Endothelial cell of umbilical vein (primary cell): ENCODE measurements at regions not wholly inside any gene's neighbourhood (a gene's known extent, or its start where the extent isn't known, plus 50 kb on each side); places are given as distances from the start of the nearest gene placed in this dataset.

Experiments used
- BruUV-seq: library from RNA; stranded (reverse); fragments of 400-500 nt; replicated peaks from 2 replicates; lab custom pipeline; 2021; lab: Mats Ljungman, UMichigan
- CTCF ChIA-PET: fragments of 300-600, 350-600 bp; sonication (Branson Sonifier 250); formaldehyde crosslinking; loops from one replicate; lab custom pipeline; 2021; ENCODE audit warnings: antibody characterized with exemption, inconsistent platforms; lab: Charles Lee
- POLR2A ChIA-PET: fragments of 300-600, 350-600 bp; sonication (Branson Sonifier 250); formaldehyde crosslinking; loops from one replicate; lab custom pipeline; 2021; ENCODE audit warnings: antibody characterized with exemption, inconsistent platforms; lab: Charles Lee
- DNase-seq: peaks from one replicate; pipeline ENCODE4 v3.0.0-alpha.2; 2011; ENCODE audit warnings: low read depth, low spot score
- FAIRE-seq: peaks from 2 replicates; lab custom pipeline; 2011; peaks lifted over from hg19 to GRCh38; lab: Jason Lieb, UNC
- H2AFZ ChIP-seq: 2 replicates; pipeline ENCODE4 v1.6.0; 2012; ENCODE audit warnings: low read depth, low read length, control low read depth, inconsistent platforms
- H3K27ac ChIP-seq: 2 replicates; pipeline ENCODE4 v1.5.1; 2011; ENCODE audit warnings: low read depth, mild to moderate bottlenecking, control low read depth, low read length, moderate library complexity; ENCODE audit not compliant: insufficient read depth
- H3K27me3 ChIP-seq, 2 experiments: 2 replicates each; pipeline versions ENCODE4 v1.6.0 to v1.6.1; 2011; ENCODE audit warnings: low read length in 2 of 2, mixed read lengths in 1 of 2; ENCODE audit not compliant: control insufficient read depth in 2 of 2, insufficient read depth in 2 of 2
- H3K36me3 ChIP-seq, 2 experiments: 2 replicates in 1 of 2; 3 replicates in 1 of 2; pipeline ENCODE4 v1.5.1; 2011; ENCODE audit warnings: low read length in 2 of 2, mild to moderate bottlenecking in 1 of 2, moderate library complexity in 1 of 2; ENCODE audit not compliant: control insufficient read depth in 2 of 2, insufficient read depth in 2 of 2; ENCODE audit errors: extremely low read depth in 1 of 2
- H3K4me1 ChIP-seq: 3 replicates; pipeline ENCODE4 v1.5.1; 2011; ENCODE audit warnings: mild to moderate bottlenecking, low read length; ENCODE audit not compliant: control insufficient read depth, insufficient read depth; ENCODE audit errors: extremely low read depth
- H3K4me2 ChIP-seq: 2 replicates; pipeline ENCODE4 v1.6.1; 2011; ENCODE audit warnings: low read length, control low read depth, mixed read lengths; ENCODE audit not compliant: insufficient read depth
- H3K4me3 ChIP-seq, 3 experiments: fragments of 200-600 bp in 1 of 3; sonication (generic), shearing (Covaris generic) in 1 of 3; replicated peaks in 1 of 3; 2 replicates each; pipeline ENCODE4 v1.5.1; 2011 to 2016; ENCODE audit warnings: control low read depth in 3 of 3, low read length in 3 of 3, mild to moderate bottlenecking in 2 of 3, inconsistent platforms in 1 of 3, low read depth in 1 of 3, moderate library complexity in 1 of 3; ENCODE audit not compliant: insufficient read depth in 1 of 3
- H3K79me2 ChIP-seq: 2 replicates; pipeline ENCODE4 v1.6.0; 2012; ENCODE audit warnings: low read length, inconsistent platforms; ENCODE audit not compliant: control insufficient read depth, insufficient read depth
- H3K9ac ChIP-seq: replicated peaks from 2 replicates; pipeline ENCODE3; 2011; ENCODE audit warnings: low read length, control low read depth; ENCODE audit not compliant: insufficient read depth; ENCODE audit errors: extremely low read depth
- H3K9me1 ChIP-seq: replicated peaks from 3 replicates; pipeline ENCODE4 v1.6.0; 2011; ENCODE audit warnings: mild to moderate bottlenecking, low read length; ENCODE audit not compliant: control insufficient read depth, insufficient read depth; ENCODE audit errors: extremely low read depth
- H3K9me3 ChIP-seq: replicated peaks from 2 replicates; pipeline ENCODE4 v1.5.1; 2012; ENCODE audit warnings: low read length, inconsistent platforms; ENCODE audit not compliant: control insufficient read depth, insufficient read depth
- H4K20me1 ChIP-seq: replicated peaks from 2 replicates; pipeline ENCODE3; 2011; ENCODE audit warnings: mild to moderate bottlenecking, low read length; ENCODE audit not compliant: control insufficient read depth, insufficient read depth; ENCODE audit errors: extremely low read depth
- EZH2 ChIP-seq: IDR thresholded peaks from 2 replicates; pipeline ENCODE4 v1.6.1; 2012; ENCODE audit warnings: borderline replicate concordance, low read depth, mild to moderate bottlenecking, moderate library complexity, low read length, inconsistent platforms; ENCODE audit not compliant: severe bottlenecking
- FOS ChIP-seq: IDR thresholded peaks from 2 replicates; pipeline ENCODE4 v1.6.1; 2011; ENCODE audit warnings: mild to moderate bottlenecking, low read length, moderate library complexity, borderline replicate concordance; ENCODE audit not compliant: insufficient read depth
- GATA2 ChIP-seq: IDR thresholded peaks from 2 replicates; pipeline ENCODE4 v1.7.0; 2011; ENCODE audit warnings: low read depth, mild to moderate bottlenecking, moderate library complexity, mixed read lengths, low read length; ENCODE audit not compliant: insufficient read length, insufficient read depth
- JUN ChIP-seq: IDR thresholded peaks from 2 replicates; pipeline ENCODE4 v1.6.1; 2011; ENCODE audit warnings: borderline replicate concordance, low read depth; ENCODE audit not compliant: insufficient read length, insufficient read depth
- MYC ChIP-seq: IDR thresholded peaks from one replicate; pipeline ENCODE4 v1.6.1; 2011; ENCODE audit warnings: mild to moderate bottlenecking, low read depth, low read length
- POLR2A ChIP-seq: IDR thresholded peaks from 2 replicates; pipeline ENCODE4 v1.6.1; 2012; ENCODE audit warnings: low read depth, mild to moderate bottlenecking, control low read depth, low read length
- POLR2AphosphoS5 ChIP-seq: IDR thresholded peaks from 2 replicates; pipeline ENCODE4 v1.6.1; 2012; ENCODE audit warnings: low read depth, mild to moderate bottlenecking, control low read depth, low read length, moderate library complexity; ENCODE audit not compliant: insufficient read depth
- dilution Hi-C: fragments of 300-500 bp; cut with MboI; formaldehyde crosslinking; loops from one replicate; pipeline ENCODE4 v1.15.0; 2019; ENCODE audit warnings: low sequenced_read_pairs; ENCODE audit not compliant: extremely low pct_ligation_motif_present
- intact Hi-C: fragments of 100-400 bp; cut with micrococcal nuclease; formaldehyde crosslinking; loops from one replicate; pipeline ENCODE4 v1.10.0; 2022
- TF ChIP-seq, protein P1 (sequence below): IDR thresholded peaks from 2 replicates; pipeline ENCODE4 v1.6.1; 2011; ENCODE audit not compliant: insufficient read depth, insufficient read length
- TF ChIP-seq, protein P2 (sequence below), 2 donors: IDR thresholded peaks; 1 replicate in 1 of 2; 2 replicates in 1 of 2; pipeline ENCODE4 v1.5.1; 2011; ENCODE audit warnings: low read length in 2 of 2, mild to moderate bottlenecking in 2 of 2, moderate library complexity in 2 of 2, control low read depth in 1 of 2, inconsistent platforms in 1 of 2, low read depth in 1 of 2; ENCODE audit not compliant: insufficient read depth in 1 of 2; ENCODE audit errors: extremely low read depth in 1 of 2

DNA sequence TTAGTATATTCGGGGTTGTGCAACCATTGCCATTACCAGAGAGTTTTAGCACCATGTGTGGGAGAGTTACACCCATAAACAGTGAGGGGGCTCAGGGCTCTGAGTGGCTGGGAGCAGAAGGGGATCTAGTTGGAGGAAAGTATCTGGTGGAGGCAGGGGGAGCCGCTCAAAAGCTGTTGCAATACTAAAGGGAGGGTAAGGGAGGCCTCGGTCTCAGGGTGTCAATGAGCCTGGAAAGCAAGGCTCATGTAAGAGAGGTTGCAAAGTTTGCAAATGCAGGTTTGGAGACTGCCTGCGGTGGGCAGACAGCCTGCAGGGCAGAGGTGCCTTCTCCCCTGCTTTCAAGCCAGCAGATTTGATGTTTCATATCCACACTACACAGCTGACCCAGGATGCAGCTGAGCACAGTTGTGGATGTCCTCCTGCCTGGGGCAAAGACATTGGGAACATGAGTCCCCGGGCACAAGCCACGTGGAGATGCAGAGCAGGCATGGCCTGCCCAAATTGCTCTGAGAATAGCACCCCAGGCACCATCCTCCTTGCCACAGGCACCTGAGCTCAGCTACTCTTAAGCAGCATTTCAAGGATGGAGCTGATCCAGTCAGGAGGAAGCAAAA, 181.4 kb downstream of the TLE3 start:
- Histone ChIP-seq H3K4me1 (no peaks in the 10 kb centered on the region), H3K27me3 (no peaks in the 10 kb centered on the region), H3K9me3 (no peaks in the 10 kb centered on the region), H3K4me3 (no peak overlapping the region), H3K9me1 (no peaks in the 10 kb centered on the region), H3K9ac (no peak overlapping the region), H3K4me2 (no peak overlapping the region), H4K20me1 (no peaks in the 10 kb centered on the region), H3K36me3 (no peaks in the 10 kb centered on the region), H2AFZ (no peak overlapping the region), H3K27ac (no peak overlapping the region), H3K79me2 (no peaks in the 10 kb centered on the region)
- BruUV-seq, result no TSS peak
- TF ChIP-seq POLR2AphosphoS5 (no peak), POLR2A (no peak), JUN (no peak), FOS (no peak), GATA2 (no peak), EZH2 (no peak), MYC (no peak)
- TF ChIP-seq, protein P1, sequence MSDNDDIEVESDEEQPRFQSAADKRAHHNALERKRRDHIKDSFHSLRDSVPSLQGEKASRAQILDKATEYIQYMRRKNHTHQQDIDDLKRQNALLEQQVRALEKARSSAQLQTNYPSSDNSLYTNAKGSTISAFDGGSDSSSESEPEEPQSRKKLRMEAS, result no peak
- TF ChIP-seq, protein P2, sequence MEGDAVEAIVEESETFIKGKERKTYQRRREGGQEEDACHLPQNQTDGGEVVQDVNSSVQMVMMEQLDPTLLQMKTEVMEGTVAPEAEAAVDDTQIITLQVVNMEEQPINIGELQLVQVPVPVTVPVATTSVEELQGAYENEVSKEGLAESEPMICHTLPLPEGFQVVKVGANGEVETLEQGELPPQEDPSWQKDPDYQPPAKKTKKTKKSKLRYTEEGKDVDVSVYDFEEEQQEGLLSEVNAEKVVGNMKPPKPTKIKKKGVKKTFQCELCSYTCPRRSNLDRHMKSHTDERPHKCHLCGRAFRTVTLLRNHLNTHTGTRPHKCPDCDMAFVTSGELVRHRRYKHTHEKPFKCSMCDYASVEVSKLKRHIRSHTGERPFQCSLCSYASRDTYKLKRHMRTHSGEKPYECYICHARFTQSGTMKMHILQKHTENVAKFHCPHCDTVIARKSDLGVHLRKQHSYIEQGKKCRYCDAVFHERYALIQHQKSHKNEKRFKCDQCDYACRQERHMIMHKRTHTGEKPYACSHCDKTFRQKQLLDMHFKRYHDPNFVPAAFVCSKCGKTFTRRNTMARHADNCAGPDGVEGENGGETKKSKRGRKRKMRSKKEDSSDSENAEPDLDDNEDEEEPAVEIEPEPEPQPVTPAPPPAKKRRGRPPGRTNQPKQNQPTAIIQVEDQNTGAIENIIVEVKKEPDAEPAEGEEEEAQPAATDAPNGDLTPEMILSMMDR (IDR thresholded peaks at IDR 0.05; ENCODE audit: extremely low read depth in 1 of 2, insufficient read depth in 1 of 2, low read depth in 1 of 2, low read length in 2 of 2), result no peak
- DNase-seq, result no peak
- ChIA-PET POLR2A (no interaction called here), CTCF (interaction anchor here (0.8 kb wide), 1 partner anchor 18 kb away, joined by 3 read pairs; no protein-coding TSS in a partner anchor)
- intact Hi-C loops (no loop called here), dilution Hi-C loops (no loop called here)
- no peak for FAIRE-seq
